ENCODE measurements at regions not wholly inside any gene's neighbourhood (a gene's known extent, or its start where the extent isn't known, plus 50 kb on each side); places are given as distances from the start of the nearest gene placed in this dataset.

- peaks cover 18% of the 10 kb centered on the region for H3K4me1 ChIP-seq
- no peaks in the 10 kb centered on the region for H3K9me3 ChIP-seq
- no peak for ATAC-seq
- intact Hi-C loops (cut with DNase I) = loop anchor here in 1 of 2 donors (5.0 kb wide), 1 partner anchor 351 kb away; the partner anchor contains the start of gene RHOU
- no peaks in the 10 kb centered on the region for H3K36me3 ChIP-seq (ENCODE audit: insufficient read depth in 1 of 2, low read depth in 1 of 2)
- H3K4me3 ChIP-seq = no peak overlapping the region
- no peak for TF ChIP-seq CTCF (IDR thresholded peaks at IDR 0.05)
- no peak overlapping the region for H3K27ac ChIP-seq
- H3K27me3 ChIP-seq (ENCODE audit: insufficient read depth in 3 of 3, low read length in 2 of 3) = no peaks in the 10 kb centered on the region
- 78 to 87% (median 82%) methylated on average over 3 to 4 of the region's 4 CpGs for WGBS, 3 donors
- DNase-seq = no peak
Measured at GRCh38 chr1:229088711-229089110, 182.2 kb upstream of the RAB4A start.

GRCh38 chr1:229089586-229090208, 181.2 kb upstream of the RAB4A start:
- no peak for TF ChIP-seq CTCF (IDR thresholded peaks at IDR 0.05)
- intact Hi-C loops (cut with DNase I) = loop anchor here in 1 of 2 donors (5.0 kb wide), 1 partner anchor 352 kb away; the partner anchor contains the start of gene RHOU
- Histone ChIP-seq H3K27ac (no peak overlapping the region), H3K9me3 (no peaks in the 10 kb centered on the region), H3K36me3 (ENCODE audit: insufficient read depth in 1 of 2, low read depth in 1 of 2) (no peaks in the 10 kb centered on the region), H3K4me1 (peaks cover 18% of the 10 kb centered on the region), H3K4me3 (no peak overlapping the region), H3K27me3 (ENCODE audit: insufficient read depth in 3 of 3, low read length in 2 of 3) (no peaks in the 10 kb centered on the region)
- no peak for ATAC-seq
- 73 to 81% (median 76%) methylated on average over 4 of the region's 4 CpGs for WGBS, 3 donors
- no peak for DNase-seq

DNA sequence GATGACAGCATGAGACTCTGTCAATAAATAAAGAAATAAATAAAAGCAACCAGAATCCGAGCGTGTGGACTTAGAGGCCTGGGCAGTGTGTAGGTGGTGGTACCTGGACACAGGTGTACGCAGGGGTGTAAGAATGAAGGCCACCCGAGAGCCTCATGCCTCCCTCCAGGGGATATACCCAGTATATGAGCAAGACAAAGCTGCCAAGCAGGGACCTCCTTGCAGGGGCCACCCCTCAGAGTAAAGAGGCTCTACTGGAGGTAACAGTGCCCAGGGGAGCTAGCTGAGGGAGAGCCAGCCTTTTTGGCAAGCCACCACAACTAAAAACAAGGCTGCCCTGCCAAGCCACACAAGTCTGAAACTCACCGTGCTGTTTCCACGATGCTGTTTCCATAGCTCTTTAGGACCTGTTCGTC, 179.2 kb upstream of the RAB4A start:
- no peaks in the 10 kb centered on the region for H3K9me3 ChIP-seq
- intact Hi-C loops (cut with DNase I) = no loop called here
- no peak overlapping the region for H3K4me3 ChIP-seq
- peaks cover 10% of the 10 kb centered on the region for H3K4me1 ChIP-seq
- WGBS, 3 donors = 75 to 78% (median 78%) methylated on average over 7 of the region's 7 CpGs
- H3K27me3 ChIP-seq (ENCODE audit: insufficient read depth in 3 of 3, low read length in 2 of 3) = no peaks in the 10 kb centered on the region
- TF ChIP-seq CTCF (IDR thresholded peaks at IDR 0.05) = no peak
- DNase-seq (no peak), ATAC-seq (no peak)
- no peaks in the 10 kb centered on the region for H3K36me3 ChIP-seq (ENCODE audit: insufficient read depth in 1 of 2, low read depth in 1 of 2)
- H3K27ac ChIP-seq = no peak overlapping the region

GRCh38 chr1:229092377-229093237, 178.3 kb upstream of the RAB4A start:
- intact Hi-C loops (cut with DNase I) = no loop called here
- DNase-seq (no peak), ATAC-seq (no peak)
- Histone ChIP-seq H3K4me3 (no peak overlapping the region), H3K27me3 (ENCODE audit: insufficient read depth in 3 of 3, low read length in 2 of 3) (no peaks in the 10 kb centered on the region), H3K36me3 (ENCODE audit: insufficient read depth in 1 of 2, low read depth in 1 of 2) (no peaks in the 10 kb centered on the region), H3K4me1 (peaks cover 1% of the 10 kb centered on the region), H3K9me3 (no peaks in the 10 kb centered on the region), H3K27ac (no peak overlapping the region)
- WGBS, 3 donors = 74 to 80% (median 76%) methylated on average over 8 of the region's 8 CpGs
- no peak for TF ChIP-seq CTCF (IDR thresholded peaks at IDR 0.05)

All from psoas muscle (tissue), 7 donors.